H1 (cell line): ENCODE measurements at regions not wholly inside any gene's neighbourhood (a gene's known extent, or its start where the extent isn't known, plus 50 kb on each side); places are given as distances from the start of the nearest gene placed in this dataset.

Source experiments
- CBX8 ChIP-seq: fragments of 300-800, 300-1000 bp; sonication (generic); IDR thresholded peaks from 2 replicates; pipeline ENCODE4 v1.7.1; 2016; ENCODE audit warnings: low read depth, low read length, borderline replicate concordance
- MAFK ChIP-seq: IDR thresholded peaks from 2 replicates; pipeline ENCODE4 v1.6.1; 2012; ENCODE audit warnings: low read depth, mild to moderate bottlenecking, improper control_type of control experiment, low read length

GRCh38 chr1:69104894-69105293 lies 462.8 kb upstream of the LRRC7 start (continued):
- no peak for TF ChIP-seq MAFK
- TF ChIP-seq CBX8 = no peak
